ENCODE measurements at regions not wholly inside any gene's neighbourhood (a gene's known extent, or its start where the extent isn't known, plus 50 kb on each side); places are given as distances from the start of the nearest gene placed in this dataset.

- POLR2A ChIA-PET (ENCODE audit: low non-redundant PET), result no interaction called here
Observed at GRCh38 chr14:30210630-30211029, 283.0 kb upstream of the PRKD1 start.

GRCh38 chr14:30211326-30211725 is 283.7 kb upstream of the PRKD1 start:
- intact Hi-C loops (cut with micrococcal nuclease; ENCODE audit: unreplicated experiment), result loop anchor here (5.0 kb wide), 1 partner anchor 284 kb away; the partner anchor contains the start of gene PRKD1
- H3K27ac ChIP-seq (ENCODE audit: low read depth, low read length, poor library complexity, severe bottlenecking), result no peak overlapping the region
- no TSS peak for BruUV-seq (replicated peaks)
- H3K36me3 ChIP-seq (ENCODE audit: insufficient read depth, low read length, poor library complexity, severe bottlenecking), result no peaks in the 10 kb centered on the region
- no peak overlapping the region for H3K4me3 ChIP-seq (ENCODE audit: low read depth, low read length, poor library complexity, severe bottlenecking)
- ChIA-PET CTCF (no interaction called here), POLR2A (ENCODE audit: low non-redundant PET) (no interaction called here)
- no peaks in the 10 kb centered on the region for H3K4me1 ChIP-seq (ENCODE audit: insufficient read depth, low read length, poor library complexity, severe bottlenecking)
- DNase-seq (ENCODE audit: low spot score), result no peak
- no peaks in the 10 kb centered on the region for H3K27me3 ChIP-seq (replicated peaks; ENCODE audit: insufficient read depth, low read depth, low read length, poor library complexity)
- H3K9me3 ChIP-seq (ENCODE audit: low read depth, low read length, poor library complexity, severe bottlenecking), result no peaks in the 10 kb centered on the region
- TF ChIP-seq CTCF (conservative IDR thresholded peaks at IDR 0.05; ENCODE audit: low read depth, low read length) (no peak), EZH2 (IDR thresholded peaks at IDR 0.05; ENCODE audit: borderline replicate concordance, low read depth, low read length, poor library complexity, severe bottlenecking) (no peak)

More at GRCh38 chr14:30210630-30211029, 283.0 kb upstream of the PRKD1 start:
- Histone ChIP-seq H3K4me3 (ENCODE audit: low read depth, low read length, poor library complexity, severe bottlenecking) (no peak overlapping the region), H3K9me3 (ENCODE audit: low read depth, low read length, poor library complexity, severe bottlenecking) (no peaks in the 10 kb centered on the region), H3K27ac (ENCODE audit: low read depth, low read length, poor library complexity, severe bottlenecking) (no peak overlapping the region), H3K36me3 (ENCODE audit: insufficient read depth, low read length, poor library complexity, severe bottlenecking) (no peaks in the 10 kb centered on the region), H3K4me1 (ENCODE audit: insufficient read depth, low read length, poor library complexity, severe bottlenecking) (no peaks in the 10 kb centered on the region), H3K27me3 (replicated peaks; ENCODE audit: insufficient read depth, low read depth, low read length, poor library complexity) (no peaks in the 10 kb centered on the region)
- BruUV-seq (replicated peaks), result no TSS peak
- TF ChIP-seq EZH2 (IDR thresholded peaks at IDR 0.05; ENCODE audit: borderline replicate concordance, low read depth, low read length, poor library complexity, severe bottlenecking) (no peak), CTCF (conservative IDR thresholded peaks at IDR 0.05; ENCODE audit: low read depth, low read length) (no peak)
- intact Hi-C loops (cut with micrococcal nuclease; ENCODE audit: unreplicated experiment), result loop anchor here (5.0 kb wide), 1 partner anchor 283 kb away; the partner anchor contains the start of gene PRKD1
- no peak for DNase-seq (ENCODE audit: low spot score)
- CTCF ChIA-PET, result no interaction called here

- no peak for DNase-seq (ENCODE audit: low spot score)
- no peak for TF ChIP-seq CTCF (conservative IDR thresholded peaks at IDR 0.05; ENCODE audit: low read depth, low read length)
- no peak for TF ChIP-seq EZH2 (IDR thresholded peaks at IDR 0.05; ENCODE audit: borderline replicate concordance, low read depth, low read length, poor library complexity, severe bottlenecking)
- H3K27me3 ChIP-seq (replicated peaks; ENCODE audit: insufficient read depth, low read depth, low read length, poor library complexity), result no peaks in the 10 kb centered on the region
- H3K4me1 ChIP-seq (ENCODE audit: insufficient read depth, low read length, poor library complexity, severe bottlenecking), result no peaks in the 10 kb centered on the region
- H3K4me3 ChIP-seq (ENCODE audit: low read depth, low read length, poor library complexity, severe bottlenecking), result no peak overlapping the region
- BruUV-seq (replicated peaks), result no TSS peak
- H3K27ac ChIP-seq (ENCODE audit: low read depth, low read length, poor library complexity, severe bottlenecking), result no peak overlapping the region
- H3K9me3 ChIP-seq (ENCODE audit: low read depth, low read length, poor library complexity, severe bottlenecking), result no peaks in the 10 kb centered on the region
- CTCF ChIA-PET, result interaction anchor here (1.0 to 1.4 kb wide), 2 partner anchors 56 to 1458 kb away, joined by 3 to 4 read pairs; no protein-coding TSS in a partner anchor
- POLR2A ChIA-PET (ENCODE audit: low non-redundant PET), result interaction anchor here (0.6 kb wide), 1 partner anchor 12 kb away, joined by 3 read pairs; no protein-coding TSS in a partner anchor
- no peaks in the 10 kb centered on the region for H3K36me3 ChIP-seq (ENCODE audit: insufficient read depth, low read length, poor library complexity, severe bottlenecking)
- intact Hi-C loops (cut with micrococcal nuclease; ENCODE audit: unreplicated experiment), result loop anchor here (1.0 to 5.0 kb wide), 3 partner anchors 287 to 1459 kb away; partner anchors contain the start of gene PRKD1
Observed at GRCh38 chr14:30214014-30214413, 286.4 kb upstream of the PRKD1 start.
